ENCODE measurements at regions not wholly inside any gene's neighbourhood (a gene's known extent, or its start where the extent isn't known, plus 50 kb on each side); places are given as distances from the start of the nearest gene placed in this dataset.

GRCh38 chr5:175309218-175309810 lies 134.7 kb downstream of the DRD1 start:
- TF ChIP-seq, protein P1, sequence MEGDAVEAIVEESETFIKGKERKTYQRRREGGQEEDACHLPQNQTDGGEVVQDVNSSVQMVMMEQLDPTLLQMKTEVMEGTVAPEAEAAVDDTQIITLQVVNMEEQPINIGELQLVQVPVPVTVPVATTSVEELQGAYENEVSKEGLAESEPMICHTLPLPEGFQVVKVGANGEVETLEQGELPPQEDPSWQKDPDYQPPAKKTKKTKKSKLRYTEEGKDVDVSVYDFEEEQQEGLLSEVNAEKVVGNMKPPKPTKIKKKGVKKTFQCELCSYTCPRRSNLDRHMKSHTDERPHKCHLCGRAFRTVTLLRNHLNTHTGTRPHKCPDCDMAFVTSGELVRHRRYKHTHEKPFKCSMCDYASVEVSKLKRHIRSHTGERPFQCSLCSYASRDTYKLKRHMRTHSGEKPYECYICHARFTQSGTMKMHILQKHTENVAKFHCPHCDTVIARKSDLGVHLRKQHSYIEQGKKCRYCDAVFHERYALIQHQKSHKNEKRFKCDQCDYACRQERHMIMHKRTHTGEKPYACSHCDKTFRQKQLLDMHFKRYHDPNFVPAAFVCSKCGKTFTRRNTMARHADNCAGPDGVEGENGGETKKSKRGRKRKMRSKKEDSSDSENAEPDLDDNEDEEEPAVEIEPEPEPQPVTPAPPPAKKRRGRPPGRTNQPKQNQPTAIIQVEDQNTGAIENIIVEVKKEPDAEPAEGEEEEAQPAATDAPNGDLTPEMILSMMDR (IDR thresholded peaks at IDR 0.05) = no peak
- no peak for TF ChIP-seq POLR2A (IDR thresholded peaks at IDR 0.05)

Measured in lower leg skin (tissue), 3 donors.